ENCODE measurements at regions not wholly inside any gene's neighbourhood (a gene's known extent, or its start where the extent isn't known, plus 50 kb on each side); places are given as distances from the start of the nearest gene placed in this dataset.

DNA sequence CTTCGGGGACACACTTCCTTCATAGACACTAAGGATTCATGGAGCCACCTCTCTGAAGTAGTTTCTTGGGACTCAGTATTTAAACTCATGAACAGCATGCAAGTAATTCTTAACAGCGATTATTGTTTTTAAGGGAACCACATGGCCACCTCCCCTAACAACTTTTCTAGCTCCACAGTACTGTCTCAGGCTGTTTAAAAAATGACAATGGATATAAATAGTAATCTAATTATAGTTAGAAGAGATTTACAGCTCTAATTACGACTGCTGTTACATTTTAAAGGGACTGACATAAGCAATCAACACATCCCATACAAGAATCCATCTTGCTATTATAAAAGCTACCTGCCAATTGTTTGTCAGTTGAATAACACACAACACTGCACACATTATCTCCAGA, 72.1 kb upstream of the HDGFL1 start:
- Histone ChIP-seq H2BK12ac (ENCODE audit: insufficient read length, low read depth, low read length) (no peak overlapping the region), H2BK15ac (ENCODE audit: low read depth, low read length) (no peak overlapping the region), H3K23me2 (ENCODE audit: insufficient read length, low read depth, low read length, poor library complexity, severe bottlenecking) (no peaks in the 10 kb centered on the region), H3K9me3 (ENCODE audit: control insufficient read depth, low read depth, low read length) (no peaks in the 10 kb centered on the region), H3K4ac (ENCODE audit: low read depth, low read length) (no peak overlapping the region), H3K4me2 (ENCODE audit: insufficient read depth, insufficient read length, low read length) (no peak overlapping the region), H4K5ac (ENCODE audit: insufficient read length, low read depth, low read length) (no peak overlapping the region), H3K79me1 (ENCODE audit: insufficient read depth, low read depth, low read length, poor library complexity, severe bottlenecking) (no peaks in the 10 kb centered on the region), H3K23ac (ENCODE audit: insufficient read length, low read depth, low read length) (no peak overlapping the region), H2BK120ac (ENCODE audit: low read depth, low read length, poor library complexity, severe bottlenecking) (no peak overlapping the region), H3K14ac (ENCODE audit: insufficient read depth, low read length) (no peak overlapping the region), H4K8ac (replicated peaks; ENCODE audit: insufficient read length, low read depth, low read length) (no peak overlapping the region), H3K4me1 (ENCODE audit: insufficient read depth, low read length) (no peaks in the 10 kb centered on the region), H3T11ph (ENCODE audit: low read length) (no peak overlapping the region), H4K20me1 (ENCODE audit: control insufficient read depth, insufficient read depth, insufficient read length) (no peaks in the 10 kb centered on the region), H3K18ac (ENCODE audit: insufficient read length, low read depth, low read length) (no peak overlapping the region), H2BK20ac (ENCODE audit: low read depth, low read length, poor library complexity, severe bottlenecking) (no peak overlapping the region), H3K27me3 (ENCODE audit: insufficient read depth, low read length) (no peaks in the 10 kb centered on the region), H3K27ac (ENCODE audit: insufficient read length, low read depth, low read length) (no peak overlapping the region), H2AK5ac (ENCODE audit: insufficient read length, low read length) (no peak overlapping the region), H2AFZ (ENCODE audit: low read length) (no peak overlapping the region), H3K56ac (ENCODE audit: insufficient read length, low read depth, low read length) (no peak overlapping the region), H3K79me2 (ENCODE audit: insufficient read depth, low read length) (0 out of 2 replicates have a peak, but pooled peaks cover 2% of the 10 kb centered on the region), H2BK5ac (ENCODE audit: insufficient read length, low read length) (no peak overlapping the region), H4K91ac (ENCODE audit: insufficient read length, low read depth, low read length) (no peak overlapping the region), H3K9ac (ENCODE audit: extremely low read depth, insufficient read length, low read length) (no peak overlapping the region)
- no peak for DNase-seq
- H3K27ac Mint-ChIP-seq: no peak overlapping the region
- WGBS (ENCODE audit: extremely low coverage, insufficient read length, low lambda C conversion rate): no CpG with 5 or more reads among the region's 3 CpGs
- no peaks in the 10 kb centered on the region for H3K36me3 Mint-ChIP-seq (ENCODE audit: insufficient read depth in 1 of 3, low read depth in 3 of 3)
- TF ChIP-seq CTCF (conservative IDR thresholded peaks at IDR 0.05): no peak
- no peak overlapping the region for H3K4me3 Mint-ChIP-seq
- H3K9me3 Mint-ChIP-seq: no peaks in the 10 kb centered on the region
- H3K27me3 Mint-ChIP-seq (ENCODE audit: low read depth): no peaks in the 10 kb centered on the region
- no peaks in the 10 kb centered on the region for H3K4me1 Mint-ChIP-seq
